Panc1 (cell line): ENCODE measurements at regions not wholly inside any gene's neighbourhood (a gene's known extent, or its start where the extent isn't known, plus 50 kb on each side); places are given as distances from the start of the nearest gene placed in this dataset.

ENCODE experiments used
- ATAC-seq: fragments of 200-7000 bp; cut with Tn5 transposase; 2 replicates; pipeline ENCODE4 v1.9.1; 2020; ENCODE audit warnings: mild to moderate bottlenecking, moderate library complexity
- BruUV-seq: library from RNA; stranded (reverse); fragments of 400-500 nt; replicated peaks from 2 replicates; lab custom pipeline; 2021; lab: Mats Ljungman, UMichigan
- CTCF ChIA-PET: fragments of 300-600 bp; sonication (Branson Sonifier 250); formaldehyde crosslinking; loops from one replicate; lab custom pipeline; 2022; ENCODE audit warnings: antibody characterized with exemption; lab: Charles Lee
- POLR2A ChIA-PET: fragments of 300-600 bp; sonication (Branson Sonifier 250); formaldehyde crosslinking; loops from one replicate; lab custom pipeline; 2022; ENCODE audit warnings: antibody characterized with exemption; lab: Charles Lee
- DNase-seq: peaks from one replicate; pipeline ENCODE4 v3.0.0-alpha.2; 2010; ENCODE audit warnings: low read depth, low spot score
- H3K27ac ChIP-seq: 2 replicates; pipeline ENCODE4 v1.5.1; 2011; ENCODE audit warnings: mild to moderate bottlenecking, low read length, inconsistent platforms
- H3K27me3 ChIP-seq: fragments of 200-500 bp; sonication (Bioruptor generic); 2 replicates; pipeline ENCODE4 v1.6.0; 2014; ENCODE audit warnings: low read length, inconsistent platforms; ENCODE audit not compliant: control insufficient read depth, insufficient read depth
- H3K36me3 ChIP-seq: fragments of 200-500 bp; sonication (Bioruptor generic); 2 replicates; pipeline ENCODE4 v1.5.1; 2014; ENCODE audit warnings: inconsistent platforms, mild to moderate bottlenecking, low read length, moderate library complexity; ENCODE audit not compliant: control insufficient read depth, insufficient read depth
- H3K4me1 ChIP-seq: 2 replicates; pipeline ENCODE4 v1.5.1; 2011; ENCODE audit warnings: inconsistent platforms, mild to moderate bottlenecking, low read length, moderate library complexity; ENCODE audit not compliant: control insufficient read depth, insufficient read depth
- H3K4me3 ChIP-seq, 2 experiments: 2 replicates each; pipeline ENCODE4 v1.5.1; 2011 to 2012; ENCODE audit warnings: low read depth in 2 of 2, low read length in 2 of 2, mild to moderate bottlenecking in 2 of 2, inconsistent platforms in 1 of 2, moderate library complexity in 1 of 2
- H3K9me3 ChIP-seq: fragments of 200-500 bp; sonication (Bioruptor generic); 2 replicates; pipeline ENCODE4 v1.5.1; 2014; ENCODE audit warnings: low read depth, mild to moderate bottlenecking, inconsistent platforms, low read length, moderate library complexity; ENCODE audit not compliant: control insufficient read depth, insufficient read depth
- CTCF ChIP-seq: fragments of 450-650 bp; IDR thresholded peaks from 2 replicates; pipeline ENCODE4 v1.5.1; 2017; ENCODE audit warnings: mild to moderate bottlenecking
- POLR2AphosphoS5 ChIP-seq: IDR thresholded peaks from 2 replicates; pipeline ENCODE4 v1.6.1; 2012; ENCODE audit warnings: mild to moderate bottlenecking, low read depth, low read length, moderate library complexity
- REST ChIP-seq, 2 experiments: IDR thresholded peaks; 2 replicates each; pipeline ENCODE4 v1.6.1; 2011 to 2012; ENCODE audit warnings: low read depth in 2 of 2, control low read depth in 1 of 2, low read length in 1 of 2, mild to moderate bottlenecking in 1 of 2, moderate library complexity in 1 of 2; ENCODE audit not compliant: insufficient read depth in 1 of 2
- SIN3A ChIP-seq: IDR thresholded peaks from 2 replicates; pipeline ENCODE4 v1.6.1; 2012; ENCODE audit warnings: low read depth, mild to moderate bottlenecking, low read length, moderate library complexity, borderline replicate concordance; ENCODE audit not compliant: insufficient read depth
- TCF7L2 ChIP-seq: IDR thresholded peaks from 2 replicates; pipeline ENCODE4 v1.6.1; 2011; ENCODE audit warnings: mild to moderate bottlenecking, low read depth, low read length, inconsistent platforms
- in situ Hi-C: cut with HindIII; loops from 2 replicates; pipeline ENCODE4 v1.10.0; 2016; ENCODE audit warnings: low sequenced_read_pairs, low pct_unique_long_range_greater_than_20kb
- intact Hi-C: fragments of 100-400 bp; cut with micrococcal nuclease; formaldehyde crosslinking; loops from one replicate; pipeline ENCODE4 v1.10.0; 2022; ENCODE audit not compliant: unreplicated experiment

- H3K27me3 ChIP-seq: no peaks in the 10 kb centered on the region
- ChIA-PET CTCF (interaction anchor here (0.6 kb wide), 1 partner anchor 33 kb away, joined by 3 read pairs; no protein-coding TSS in a partner anchor), POLR2A (interaction anchor here (1.1 to 2.0 kb wide), 2 partner anchors 27 kb away, joined by 3 to 7 read pairs; no protein-coding TSS in a partner anchor)
- peak overlapping the region; percentile 92 to 98 for H3K4me3 ChIP-seq
- peaks cover 10% of the 10 kb centered on the region for H3K36me3 ChIP-seq
- intact Hi-C loops (loop anchor here (5.0 kb wide), 1 partner anchor 36 kb away; a partner anchor contains a TSS), in situ Hi-C loops (no loop called here)
- peak overlapping the region; percentile 100 for H3K27ac ChIP-seq
- TF ChIP-seq SIN3A: 0 out of 2 replicates have a peak, but pooled peaks have one; percentile 29
- TF ChIP-seq POLR2AphosphoS5: peak; percentile 76
- no peak for TF ChIP-seq REST (IDR thresholded peaks at IDR 0.05; ENCODE audit: insufficient read depth in 1 of 2, low read depth in 2 of 2, low read length in 1 of 2)
- peak; percentile 95; the same call in 1 of the 2 replicates for TF ChIP-seq CTCF
- no peak for TF ChIP-seq TCF7L2
- H3K4me1 ChIP-seq: peaks cover 45% of the 10 kb centered on the region
- no TSS peak for BruUV-seq
- no peak for DNase-seq
- H3K9me3 ChIP-seq: no peaks in the 10 kb centered on the region
- peak; percentile 82 for ATAC-seq
These were observed 140.5 kb downstream of the SEC14L1 start for GRCh38 chr17:77281122-77281903.

- no TSS peak for BruUV-seq
- Histone ChIP-seq H3K4me1 (peaks cover 51% of the 10 kb centered on the region), H3K9me3 (no peaks in the 10 kb centered on the region), H3K36me3 (peaks cover 10% of the 10 kb centered on the region), H3K27ac (peak overlapping the region; percentile 100), H3K4me3 (peak overlapping the region; percentile 92 to 98), H3K27me3 (no peaks in the 10 kb centered on the region)
- ChIA-PET CTCF (no interaction called here), POLR2A (interaction anchor here (1.1 to 2.0 kb wide), 2 partner anchors 26 to 27 kb away, joined by 3 to 7 read pairs; no protein-coding TSS in a partner anchor)
- intact Hi-C loops (loop anchor here (5.0 kb wide), 1 partner anchor 35 kb away; a partner anchor contains a TSS), in situ Hi-C loops (no loop called here)
- DNase-seq: no peak
- peak; percentile 88 for TF ChIP-seq SIN3A
- peak; percentile 47; the same call in 1 of the 2 replicates for TF ChIP-seq TCF7L2
- no peak for TF ChIP-seq REST (IDR thresholded peaks at IDR 0.05; ENCODE audit: insufficient read depth in 1 of 2, low read depth in 2 of 2, low read length in 1 of 2)
- no peak; the same call in none of the 2 replicates for TF ChIP-seq POLR2AphosphoS5
- ATAC-seq: peak; percentile 5
These were observed 141.2 kb downstream of the SEC14L1 start for GRCh38 chr17:77281904-77282367.
